GM23338 (cell line): ENCODE measurements at regions not wholly inside any gene's neighbourhood (a gene's known extent, or its start where the extent isn't known, plus 50 kb on each side); places are given as distances from the start of the nearest gene placed in this dataset.

Source experiments
- ATAC-seq: fragments of 200-7000 bp; cut with Tn5 transposase; 3 replicates; pipeline ENCODE4 v1.9.1; 2020
- DNase-seq: peaks from one replicate; pipeline ENCODE4 v3.0.0-alpha.2; 2015; ENCODE audit warnings: low spot score
- H2AFZ ChIP-seq: fragments of 200-600 bp; sonication (generic); 2 replicates; pipeline ENCODE4 v1.8.0; 2016; ENCODE audit warnings: antibody characterized with exemption, mild to moderate bottlenecking, moderate library complexity
- H3F3A ChIP-seq: fragments of 200-600 bp; sonication (generic); replicated peaks from 2 replicates; pipeline ENCODE4 v1.8.0; 2017; ENCODE audit warnings: antibody characterized with exemption, mixed run types, low read depth
- H3K27ac ChIP-seq: fragments of 200-600 bp; sonication (generic); 2 replicates; pipeline ENCODE4 v1.6.1; 2016; ENCODE audit warnings: low read depth
- H3K27me3 ChIP-seq: fragments of 200-600 bp; sonication (generic); 2 replicates; pipeline ENCODE4 v1.8.0; 2016; ENCODE audit warnings: mild to moderate bottlenecking, mixed run types, moderate library complexity; ENCODE audit not compliant: insufficient read depth
- H3K36me3 ChIP-seq: fragments of 200-600 bp; sonication (generic); 2 replicates; pipeline ENCODE4 v1.8.0; 2016; ENCODE audit warnings: mild to moderate bottlenecking; ENCODE audit not compliant: insufficient read depth
- H3K4me1 ChIP-seq: fragments of 200-600 bp; sonication (generic); 2 replicates; pipeline ENCODE4 v1.8.0; 2016; ENCODE audit warnings: mild to moderate bottlenecking, moderate library complexity; ENCODE audit not compliant: insufficient read depth
- H3K4me2 ChIP-seq: fragments of 200-600 bp; sonication (generic); 2 replicates; pipeline ENCODE4 v1.7.1; 2017; ENCODE audit warnings: mixed run types
- H3K4me3 ChIP-seq: fragments of 200-600 bp; sonication (generic); 2 replicates; pipeline ENCODE4 v1.6.1; 2016; ENCODE audit warnings: mixed run types
- H3K79me2 ChIP-seq: fragments of 200-600 bp; sonication (generic); replicated peaks from 2 replicates; pipeline ENCODE4 v1.8.0; 2017; ENCODE audit warnings: mild to moderate bottlenecking; ENCODE audit not compliant: insufficient read depth
- H3K9me2 ChIP-seq: fragments of 200-600 bp; sonication (generic); 2 replicates; pipeline ENCODE4 v1.8.0; 2017; ENCODE audit not compliant: insufficient read depth
- H4K20me1 ChIP-seq: fragments of 200-600 bp; sonication (generic); replicated peaks from 2 replicates; pipeline ENCODE4 v1.8.0; 2017; ENCODE audit warnings: mild to moderate bottlenecking; ENCODE audit not compliant: insufficient read depth
- H3K27ac Mint-ChIP-seq: 2 replicates; pipeline ENCODE4 v1.8.0; 2020; ENCODE audit warnings: inconsistent platforms, mild to moderate bottlenecking, moderate library complexity, mixed read lengths
- H3K27me3 Mint-ChIP-seq: 3 replicates; pipeline ENCODE4 v1.8.0; 2022; ENCODE audit warnings: low read depth, mild to moderate bottlenecking, moderate library complexity, mixed read lengths, inconsistent platforms; ENCODE audit not compliant: insufficient read depth, poor library complexity
- H3K36me3 Mint-ChIP-seq: 3 replicates; pipeline ENCODE4 v1.8.0; 2021; ENCODE audit warnings: low read depth, mild to moderate bottlenecking, inconsistent platforms, moderate library complexity, mixed read lengths
- H3K4me1 Mint-ChIP-seq: 3 replicates; pipeline ENCODE4 v1.8.0; 2020; ENCODE audit warnings: mild to moderate bottlenecking, inconsistent platforms, mixed read lengths
- H3K4me3 Mint-ChIP-seq: 3 replicates; pipeline ENCODE4 v1.8.0; 2021; ENCODE audit warnings: moderate library complexity, mild to moderate bottlenecking, inconsistent platforms, mixed read lengths
- H3K9me3 Mint-ChIP-seq: 3 replicates; pipeline ENCODE4 v1.8.0; 2020; ENCODE audit warnings: moderate library complexity, mild to moderate bottlenecking, inconsistent platforms, mixed read lengths
- CREB1 ChIP-seq: fragments of 250-450 bp; sonication (Bioruptor Pico); IDR thresholded peaks from 2 replicates; pipeline ENCODE4 v1.5.0; 2020; ENCODE audit warnings: low read depth, mild to moderate bottlenecking, moderate library complexity
- CTCF ChIP-seq, 2 experiments: fragments of 200-600 bp in 1 of 2; sonication (generic) in 1 of 2; conservative IDR thresholded peaks; 2 replicates each; pipeline versions ENCODE4 v1.5.1 to v1.6.1; 2016 to 2017; ENCODE audit warnings: antibody characterized with exemption in 2 of 2, low read depth in 2 of 2, mild to moderate bottlenecking in 2 of 2, moderate library complexity in 1 of 2
- ETS1 ChIP-seq: IDR thresholded peaks from 2 replicates; pipeline ENCODE4 v1.6.1; 2016; ENCODE audit warnings: antibody characterized with exemption
- EZH2 ChIP-seq: fragments of 200-600 bp; sonication (generic); IDR thresholded peaks from one replicate; pipeline ENCODE4 v1.8.0; 2017; ENCODE audit warnings: antibody characterized with exemption, mild to moderate bottlenecking, low read depth; ENCODE audit not compliant: unreplicated experiment
- EZH2phosphoT487 ChIP-seq: fragments of 200-600 bp; sonication (generic); IDR thresholded peaks from one replicate; pipeline ENCODE4 v1.8.1; 2018; ENCODE audit warnings: antibody characterized with exemption; ENCODE audit not compliant: unreplicated experiment
- JUNB ChIP-seq: IDR thresholded peaks from one replicate; pipeline ENCODE4 v1.6.1; 2016; ENCODE audit warnings: antibody characterized with exemption; ENCODE audit not compliant: unreplicated experiment
- NANOG ChIP-seq: IDR thresholded peaks from 2 replicates; pipeline ENCODE4 v1.6.1; 2016; ENCODE audit warnings: antibody characterized with exemption, borderline replicate concordance
- POLR2AphosphoS5 ChIP-seq: IDR thresholded peaks from 2 replicates; pipeline ENCODE4 v1.6.1; 2016; ENCODE audit warnings: antibody characterized with exemption, low read depth
- REST ChIP-seq: IDR thresholded peaks from one replicate; pipeline ENCODE4 v1.6.1; 2018; ENCODE audit warnings: antibody characterized with exemption; ENCODE audit not compliant: unreplicated experiment
- STAT1 ChIP-seq: IDR thresholded peaks from one replicate; pipeline ENCODE4 v1.6.1; 2016; ENCODE audit warnings: antibody characterized with exemption; ENCODE audit not compliant: unreplicated experiment
- ZNF114 ChIP-seq: fragments of 250-450 bp; sonication (Bioruptor Pico); IDR thresholded peaks from 2 replicates; pipeline ENCODE4 v1.5.0; 2020; ENCODE audit warnings: mild to moderate bottlenecking, moderate library complexity
- ZNF331 ChIP-seq: fragments of 250-450 bp; sonication (Bioruptor Pico); IDR thresholded peaks from 2 replicates; pipeline ENCODE4 v1.5.0; 2020; ENCODE audit warnings: low read depth, mild to moderate bottlenecking, moderate library complexity

- TF ChIP-seq STAT1 = no peak
- TF ChIP-seq ZNF114 (CRISPR knock-in tag) = no peak
- peak; percentile 75; the same call in 1 of the 2 replicates for TF ChIP-seq NANOG
- TF ChIP-seq EZH2phosphoT487 = no peak
- no peak for TF ChIP-seq CREB1
- TF ChIP-seq EZH2 = peak; percentile 17
- peak; percentile 62 for TF ChIP-seq POLR2AphosphoS5
- ATAC-seq (peak; percentile 83), DNase-seq (peak; percentile 95)
- H3K4me1 Mint-ChIP-seq = peaks cover 32% of the 10 kb centered on the region
- H3K27ac Mint-ChIP-seq = no peak overlapping the region
- Histone ChIP-seq H3K9me2 (no peaks in the 10 kb centered on the region; the same call in 1 of the 2 replicates), H3K79me2 (no peaks in the 10 kb centered on the region), H3K27ac (no peak overlapping the region), H4K20me1 (peaks cover 4% of the 10 kb centered on the region; the same call in 1 of the 2 replicates), H3K4me1 (peaks cover 17% of the 10 kb centered on the region), H3F3A (no peaks in the 10 kb centered on the region), H2AFZ (no peak overlapping the region), H3K4me3 (no peak overlapping the region), H3K36me3 (no peaks in the 10 kb centered on the region), H3K27me3 (peaks cover 92% of the 10 kb centered on the region), H3K4me2 (no peak overlapping the region)
- peaks cover 12% of the 10 kb centered on the region for H3K36me3 Mint-ChIP-seq
- peaks cover 9% of the 10 kb centered on the region for H3K9me3 Mint-ChIP-seq
- H3K27me3 Mint-ChIP-seq = peaks cover 74% of the 10 kb centered on the region
- peak overlapping the region; percentile 4; the same call in 1 of the 3 replicates for H3K4me3 Mint-ChIP-seq
These were observed 246.4 kb upstream of the PTBP2 start for GRCh38 chr1:96474985-96475743.

- H2AFZ ChIP-seq = no peak overlapping the region
- Mint-ChIP-seq H3K36me3 (peaks cover 11% of the 10 kb centered on the region), H3K4me3 (no peak overlapping the region), H3K27ac (no peak overlapping the region), H3K27me3 (peaks cover 75% of the 10 kb centered on the region), H3K4me1 (peaks cover 32% of the 10 kb centered on the region), H3K9me3 (peaks cover 8% of the 10 kb centered on the region)
- H3K4me2 ChIP-seq = no peak overlapping the region
- H3K27me3 ChIP-seq = peaks cover 95% of the 10 kb centered on the region
- H3K27ac ChIP-seq = no peak overlapping the region
- H3K4me3 ChIP-seq = no peak overlapping the region
- H3K4me1 ChIP-seq = peaks cover 17% of the 10 kb centered on the region
- no peak for ATAC-seq
- TF ChIP-seq REST = no peak
- no peak for TF ChIP-seq NANOG
- no peak for TF ChIP-seq ZNF331 (CRISPR knock-in tag)
- TF ChIP-seq ETS1 = no peak
- no peak for TF ChIP-seq POLR2AphosphoS5
- TF ChIP-seq STAT1 = no peak
- TF ChIP-seq EZH2phosphoT487 = no peak
- TF ChIP-seq JUNB = no peak
- no peak for TF ChIP-seq CTCF (conservative IDR thresholded peaks at IDR 0.05; ENCODE audit: low read depth in 2 of 2)
- TF ChIP-seq ZNF114 (CRISPR knock-in tag) = no peak
- no peak for TF ChIP-seq EZH2
- H4K20me1 ChIP-seq = peaks cover 4% of the 10 kb centered on the region; the same call in 1 of the 2 replicates
- no peaks in the 10 kb centered on the region; the same call in 1 of the 2 replicates for H3K9me2 ChIP-seq
- no peaks in the 10 kb centered on the region for H3F3A ChIP-seq
- no peak for DNase-seq
- no peaks in the 10 kb centered on the region for H3K36me3 ChIP-seq
- H3K79me2 ChIP-seq = no peaks in the 10 kb centered on the region
These were observed 245.7 kb upstream of the PTBP2 start for GRCh38 chr1:96475903-96476302.
